Muscle of arm (tissue), 1 donor: ENCODE measurements at regions not wholly inside any gene's neighbourhood (a gene's known extent, or its start where the extent isn't known, plus 50 kb on each side); places are given as distances from the start of the nearest gene placed in this dataset.
A peak's percentile ranks its signal among the peaks of the same experiment; 100 is the strongest.
"Not testable (repeated sequence)": the region's sequence is repeated elsewhere in the genome, so short reads cannot be mapped to it uniquely, and the experiment has no call there.

ENCODE experiments used
- DNase-seq: peaks from one replicate; pipeline ENCODE4 v3.0.0-alpha.2; 2013

DNA sequence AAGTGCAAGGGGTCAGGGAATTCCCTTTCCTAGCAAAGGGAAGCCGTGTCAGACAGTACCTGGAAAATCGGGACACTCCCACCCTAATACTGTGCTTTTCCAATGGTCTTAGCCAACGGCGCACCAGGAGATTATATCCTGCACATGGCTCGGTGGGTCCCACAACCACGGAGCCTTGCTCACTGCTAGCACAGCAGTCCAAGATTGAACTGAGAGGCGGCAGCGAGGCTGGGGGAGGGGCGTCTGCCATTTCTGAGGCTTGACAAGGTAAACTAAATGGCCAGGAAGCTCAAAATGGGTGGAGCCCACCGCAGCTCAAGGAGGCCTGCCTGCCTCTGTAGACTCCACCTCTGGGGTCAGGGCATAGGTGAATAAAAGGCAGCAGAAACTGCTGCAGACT lies 76.5 kb upstream of the LINC00632 start:
- not testable (repeated sequence) for DNase-seq

- DNase-seq = no peak
Measured at GRCh38 chrX:140608111-140608510, 101.4 kb upstream of the LINC00632 start.

- DNase-seq = no peak
Measured at GRCh38 chrX:140602140-140602539, 97.3 kb upstream of the SOX3 start.

DNA sequence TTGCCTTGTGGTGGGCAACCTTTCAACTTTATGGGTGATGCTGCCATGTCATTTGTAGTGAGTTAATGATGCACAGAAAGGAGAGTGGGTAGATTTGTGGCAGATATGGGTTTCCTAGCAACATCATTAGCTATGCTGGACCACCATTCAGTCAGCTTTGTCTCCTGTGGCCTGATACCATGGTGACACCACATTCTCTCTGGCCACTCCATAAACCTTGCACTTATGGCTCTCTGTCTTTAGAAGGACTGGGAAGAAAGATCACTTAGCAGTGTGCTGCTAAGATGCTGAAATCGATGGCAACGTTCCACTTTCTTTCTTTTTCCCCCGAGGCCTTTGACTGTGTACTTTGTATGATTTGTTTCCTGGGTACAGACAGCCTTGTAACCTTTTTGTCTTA lies 95.0 kb upstream of the SOX3 start:
- DNase-seq = no peak

- DNase-seq = no peak
Measured at GRCh38 chrX:140589657-140590056, 84.8 kb upstream of the SOX3 start.

DNA sequence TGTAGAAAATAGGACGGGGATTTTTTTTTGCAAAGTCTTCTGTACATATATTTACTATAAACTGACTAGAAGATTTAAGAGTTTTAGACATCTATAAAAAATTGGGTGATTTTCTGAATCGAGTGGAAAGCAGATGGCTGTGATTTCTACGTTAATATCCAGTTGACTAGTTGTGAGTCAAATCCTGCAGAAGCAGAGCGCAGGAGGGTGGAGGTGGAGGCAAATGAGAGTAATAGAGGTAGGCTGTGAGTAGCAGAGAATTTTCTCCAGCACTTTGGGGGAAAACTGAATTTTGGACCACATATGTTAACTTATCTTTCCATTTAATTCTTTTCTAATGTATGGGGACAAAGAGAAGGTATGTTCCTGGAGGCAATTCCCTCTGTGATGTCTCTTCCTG lies 82.1 kb upstream of the SOX3 start:
- no peak for DNase-seq

- DNase-seq = no peak
Measured at GRCh38 chrX:140580478-140580877, 75.6 kb upstream of the SOX3 start.

- peak; percentile 0 for DNase-seq
Measured at GRCh38 chrX:140572724-140573123, 67.9 kb upstream of the SOX3 start.

DNA sequence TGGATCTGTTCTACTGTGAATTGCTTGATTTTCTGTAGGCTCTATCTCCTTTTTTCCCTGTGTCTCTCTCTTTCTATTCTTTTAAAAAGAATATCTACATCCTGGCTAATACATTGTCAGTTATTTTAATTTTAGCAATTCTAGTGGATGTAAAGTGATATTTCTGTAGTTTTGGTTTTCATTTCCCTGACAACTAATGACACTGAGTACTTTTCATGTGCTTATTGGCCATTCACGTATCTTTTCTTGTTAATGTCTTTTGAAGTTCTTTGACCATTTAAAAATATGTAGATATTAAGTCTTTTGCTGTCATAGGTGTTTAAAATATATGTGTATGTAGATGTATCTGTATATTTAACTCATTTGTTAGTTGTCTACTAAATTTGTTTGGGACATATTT lies 59.0 kb upstream of the SOX3 start:
- DNase-seq = no peak
